ENCODE measurements at regions not wholly inside any gene's neighbourhood (a gene's known extent, or its start where the extent isn't known, plus 50 kb on each side); places are given as distances from the start of the nearest gene placed in this dataset.

DNA sequence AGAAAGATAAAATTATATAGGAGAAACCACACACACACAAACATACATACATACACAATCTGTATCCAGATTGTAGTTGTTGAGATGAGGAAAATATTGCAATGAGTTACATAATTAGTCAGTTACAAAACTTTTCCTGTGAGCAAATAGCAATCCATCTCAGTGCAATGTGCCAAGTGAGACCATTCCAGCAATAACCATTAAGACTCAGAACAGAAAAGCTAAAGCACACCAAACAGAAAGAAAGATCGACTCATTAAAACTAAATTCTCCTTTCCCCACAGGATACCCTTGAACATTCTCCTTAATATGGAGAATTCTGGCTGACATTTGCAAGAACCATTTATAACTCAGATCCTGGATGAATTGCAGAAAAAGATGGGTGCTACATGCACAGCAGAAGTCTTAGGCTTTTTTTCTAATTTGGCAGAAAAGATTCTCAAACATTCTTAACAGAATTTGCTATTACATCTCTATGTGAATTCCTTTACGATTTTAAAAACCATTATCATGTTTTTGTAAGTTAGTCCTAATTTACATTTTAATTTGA is 1341.2 kb upstream of the SPRY2 start:
- Histone ChIP-seq H3K9me3 (replicated peaks; ENCODE audit: low read length) (peaks cover 10% of the 10 kb centered on the region), H3K4me2 (ENCODE audit: low read length) (no peak overlapping the region), H3K4me1 (ENCODE audit: control insufficient read depth, insufficient read depth, low read length) (no peaks in the 10 kb centered on the region), H3K9ac (ENCODE audit: low read depth, low read length) (no peak overlapping the region), H3K27me3 (ENCODE audit: control insufficient read depth, insufficient read depth, low read length) (no peaks in the 10 kb centered on the region), H3K4me3 (ENCODE audit: low read length) (no peak overlapping the region), H3K36me3 (ENCODE audit: insufficient read depth, low read length) (no peaks in the 10 kb centered on the region)

DNA sequence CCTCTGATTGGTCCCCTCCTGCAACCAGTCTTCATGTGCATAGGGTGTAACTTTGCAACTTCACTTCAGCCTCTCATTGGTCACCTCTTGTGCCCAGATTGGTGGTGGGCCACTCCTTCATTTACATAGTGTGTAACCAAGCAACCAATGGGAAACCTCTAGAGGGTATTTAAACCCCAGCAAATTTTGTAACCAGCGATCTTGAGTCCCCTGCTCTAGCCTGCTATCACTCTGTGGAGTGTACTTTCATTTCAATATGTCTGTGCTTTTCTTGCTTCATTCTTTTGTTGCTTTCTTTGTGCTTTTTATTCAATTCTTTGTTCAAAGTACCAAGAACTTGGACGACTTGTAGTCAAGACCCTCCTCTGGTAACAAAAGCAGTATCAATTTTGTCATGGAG is 1336.9 kb upstream of the SPRY2 start:
- no peaks in the 10 kb centered on the region for H3K36me3 ChIP-seq (ENCODE audit: insufficient read depth, low read length)
- H3K9ac ChIP-seq (ENCODE audit: low read depth, low read length), result no peak overlapping the region
- H3K27me3 ChIP-seq (ENCODE audit: control insufficient read depth, insufficient read depth, low read length), result no peaks in the 10 kb centered on the region
- H3K9me3 ChIP-seq (replicated peaks; ENCODE audit: low read length), result peaks cover 3% of the 10 kb centered on the region
- H3K4me2 ChIP-seq (ENCODE audit: low read length), result no peak overlapping the region
- no peaks in the 10 kb centered on the region for H3K4me1 ChIP-seq (ENCODE audit: control insufficient read depth, insufficient read depth, low read length)
- H3K4me3 ChIP-seq (ENCODE audit: low read length), result no peak overlapping the region

GRCh38 chr13:81676008-81676407 is 1335.1 kb upstream of the SPRY2 start:
- Histone ChIP-seq H3K9me3 (replicated peaks; ENCODE audit: low read length) (peaks cover 3% of the 10 kb centered on the region), H3K27me3 (ENCODE audit: control insufficient read depth, insufficient read depth, low read length) (no peaks in the 10 kb centered on the region), H3K4me1 (ENCODE audit: control insufficient read depth, insufficient read depth, low read length) (no peaks in the 10 kb centered on the region), H3K4me2 (ENCODE audit: low read length) (no peak overlapping the region), H3K4me3 (ENCODE audit: low read length) (no peak overlapping the region), H3K36me3 (ENCODE audit: insufficient read depth, low read length) (no peaks in the 10 kb centered on the region), H3K9ac (ENCODE audit: low read depth, low read length) (no peak overlapping the region)

GRCh38 chr13:81671064-81671463 is 1330.1 kb upstream of the SPRY2 start:
- Histone ChIP-seq H3K4me3 (ENCODE audit: low read length) (no peak overlapping the region), H3K4me1 (ENCODE audit: control insufficient read depth, insufficient read depth, low read length) (no peaks in the 10 kb centered on the region), H3K27me3 (ENCODE audit: control insufficient read depth, insufficient read depth, low read length) (no peaks in the 10 kb centered on the region), H3K9me3 (replicated peaks; ENCODE audit: low read length) (no peaks in the 10 kb centered on the region), H3K36me3 (ENCODE audit: insufficient read depth, low read length) (no peaks in the 10 kb centered on the region), H3K4me2 (ENCODE audit: low read length) (no peak overlapping the region), H3K9ac (ENCODE audit: low read depth, low read length) (no peak overlapping the region)

DNA sequence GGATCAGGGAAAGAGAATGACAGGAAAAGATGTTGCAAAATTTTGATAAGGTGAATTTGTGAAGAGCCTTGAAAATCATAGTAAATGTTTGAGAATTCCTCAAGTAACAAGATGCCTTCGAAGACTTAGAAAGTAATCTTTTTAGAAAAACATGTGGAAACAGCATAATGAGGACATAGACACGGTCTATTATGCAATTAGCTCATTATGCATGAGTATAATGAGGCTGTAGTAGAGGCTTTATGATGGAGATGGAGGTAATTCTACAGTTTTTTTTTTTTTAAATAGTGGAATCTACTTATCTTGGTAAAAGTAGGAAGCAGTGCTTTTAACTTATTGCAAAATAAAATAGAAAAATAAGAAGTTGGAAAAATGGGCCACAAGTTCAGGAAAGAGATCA is 1329.1 kb upstream of the SPRY2 start:
- no peaks in the 10 kb centered on the region for H3K36me3 ChIP-seq (ENCODE audit: insufficient read depth, low read length)
- H3K9me3 ChIP-seq (replicated peaks; ENCODE audit: low read length), result no peaks in the 10 kb centered on the region
- H3K4me3 ChIP-seq (ENCODE audit: low read length), result no peak overlapping the region
- no peak overlapping the region for H3K4me2 ChIP-seq (ENCODE audit: low read length)
- no peak overlapping the region for H3K9ac ChIP-seq (ENCODE audit: low read depth, low read length)
- H3K4me1 ChIP-seq (ENCODE audit: control insufficient read depth, insufficient read depth, low read length), result no peaks in the 10 kb centered on the region
- no peaks in the 10 kb centered on the region for H3K27me3 ChIP-seq (ENCODE audit: control insufficient read depth, insufficient read depth, low read length)

DNA sequence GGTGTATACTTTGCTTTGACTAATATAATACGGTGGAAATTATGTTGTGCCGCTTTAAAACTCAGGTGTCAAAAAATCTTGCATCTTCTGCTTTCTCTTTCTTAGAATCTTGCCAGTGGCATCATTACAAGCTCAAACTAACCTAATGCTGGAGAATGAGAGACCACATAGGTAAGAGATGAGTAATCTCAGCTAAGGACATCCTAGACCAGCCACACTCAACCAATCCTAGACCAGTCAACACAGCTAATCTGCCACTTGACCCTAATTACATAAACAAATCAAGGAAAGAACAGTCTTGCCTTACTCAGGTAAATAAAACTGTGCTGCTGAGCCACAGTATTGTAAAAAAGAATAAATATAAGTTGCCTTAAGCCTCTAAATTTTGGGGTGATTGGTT is 1323.9 kb upstream of the SPRY2 start:
- no peaks in the 10 kb centered on the region for H3K4me1 ChIP-seq (ENCODE audit: control insufficient read depth, insufficient read depth, low read length)
- H3K4me3 ChIP-seq (ENCODE audit: low read length), result no peak overlapping the region
- H3K9ac ChIP-seq (ENCODE audit: low read depth, low read length), result no peak overlapping the region
- H3K4me2 ChIP-seq (ENCODE audit: low read length), result no peak overlapping the region
- H3K36me3 ChIP-seq (ENCODE audit: insufficient read depth, low read length), result no peaks in the 10 kb centered on the region
- no peaks in the 10 kb centered on the region for H3K9me3 ChIP-seq (replicated peaks; ENCODE audit: low read length)
- no peaks in the 10 kb centered on the region for H3K27me3 ChIP-seq (ENCODE audit: control insufficient read depth, insufficient read depth, low read length)

- Histone ChIP-seq H3K4me3 (ENCODE audit: low read length) (no peak overlapping the region), H3K27me3 (ENCODE audit: control insufficient read depth, insufficient read depth, low read length) (no peaks in the 10 kb centered on the region), H3K4me2 (ENCODE audit: low read length) (no peak overlapping the region), H3K9ac (ENCODE audit: low read depth, low read length) (no peak overlapping the region), H3K9me3 (replicated peaks; ENCODE audit: low read length) (no peaks in the 10 kb centered on the region), H3K4me1 (ENCODE audit: control insufficient read depth, insufficient read depth, low read length) (no peaks in the 10 kb centered on the region), H3K36me3 (ENCODE audit: insufficient read depth, low read length) (no peaks in the 10 kb centered on the region)
These were observed 1319.1 kb upstream of the SPRY2 start for GRCh38 chr13:81659984-81660383.

- Histone ChIP-seq H3K36me3 (ENCODE audit: insufficient read depth, low read length) (no peaks in the 10 kb centered on the region), H3K9ac (ENCODE audit: low read depth, low read length) (no peak overlapping the region), H3K27me3 (ENCODE audit: control insufficient read depth, insufficient read depth, low read length) (no peaks in the 10 kb centered on the region), H3K4me1 (ENCODE audit: control insufficient read depth, insufficient read depth, low read length) (no peaks in the 10 kb centered on the region), H3K4me3 (ENCODE audit: low read length) (no peak overlapping the region), H3K9me3 (replicated peaks; ENCODE audit: low read length) (no peaks in the 10 kb centered on the region), H3K4me2 (ENCODE audit: low read length) (no peak overlapping the region)
These were observed 1317.9 kb upstream of the SPRY2 start for GRCh38 chr13:81658598-81659370.

DNA sequence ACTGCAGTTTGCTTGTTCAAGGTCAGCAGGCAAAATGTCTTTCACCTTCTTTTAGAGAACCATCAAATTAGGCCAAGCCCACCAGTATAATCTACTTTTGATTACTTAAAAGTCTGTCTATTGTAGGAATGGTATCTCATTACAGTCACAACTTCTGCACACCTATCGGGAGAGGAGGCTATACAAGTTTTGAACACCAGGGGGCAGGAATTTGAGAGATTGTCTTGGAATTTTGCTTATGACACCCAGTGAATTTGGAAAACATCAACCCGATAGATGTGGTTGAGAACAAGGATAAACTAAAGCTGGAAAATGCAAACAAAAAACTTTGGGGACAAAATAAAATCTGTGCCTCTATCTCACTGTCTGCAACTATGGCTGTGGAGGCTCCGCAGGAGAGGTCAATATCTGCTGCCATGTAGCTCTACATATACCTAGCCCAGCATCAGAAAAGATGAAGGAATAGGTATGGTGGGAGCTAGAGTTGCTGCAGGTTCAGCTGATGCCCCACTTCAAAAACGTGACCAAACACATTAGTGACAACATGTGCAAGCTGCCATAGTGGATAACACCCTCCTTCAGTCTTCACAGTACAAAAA is 1299.2 kb upstream of the SPRY2 start:
- Histone ChIP-seq H3K9ac (ENCODE audit: low read depth, low read length) (no peak overlapping the region), H3K4me2 (ENCODE audit: low read length) (no peak overlapping the region), H3K27me3 (ENCODE audit: control insufficient read depth, insufficient read depth, low read length) (no peaks in the 10 kb centered on the region), H3K4me3 (ENCODE audit: low read length) (no peak overlapping the region), H3K9me3 (replicated peaks; ENCODE audit: low read length) (peaks cover 3% of the 10 kb centered on the region), H3K36me3 (ENCODE audit: insufficient read depth, low read length) (no peaks in the 10 kb centered on the region), H3K4me1 (ENCODE audit: control insufficient read depth, insufficient read depth, low read length) (no peaks in the 10 kb centered on the region)

GRCh38 chr13:81637457-81637856 is 1296.5 kb upstream of the SPRY2 start:
- no peak overlapping the region for H3K9ac ChIP-seq (ENCODE audit: low read depth, low read length)
- no peaks in the 10 kb centered on the region for H3K27me3 ChIP-seq (ENCODE audit: control insufficient read depth, insufficient read depth, low read length)
- H3K4me3 ChIP-seq (ENCODE audit: low read length), result no peak overlapping the region
- no peaks in the 10 kb centered on the region for H3K36me3 ChIP-seq (ENCODE audit: insufficient read depth, low read length)
- peaks cover 7% of the 10 kb centered on the region for H3K9me3 ChIP-seq (replicated peaks; ENCODE audit: low read length)
- no peaks in the 10 kb centered on the region for H3K4me1 ChIP-seq (ENCODE audit: control insufficient read depth, insufficient read depth, low read length)
- H3K4me2 ChIP-seq (ENCODE audit: low read length), result no peak overlapping the region

DNA sequence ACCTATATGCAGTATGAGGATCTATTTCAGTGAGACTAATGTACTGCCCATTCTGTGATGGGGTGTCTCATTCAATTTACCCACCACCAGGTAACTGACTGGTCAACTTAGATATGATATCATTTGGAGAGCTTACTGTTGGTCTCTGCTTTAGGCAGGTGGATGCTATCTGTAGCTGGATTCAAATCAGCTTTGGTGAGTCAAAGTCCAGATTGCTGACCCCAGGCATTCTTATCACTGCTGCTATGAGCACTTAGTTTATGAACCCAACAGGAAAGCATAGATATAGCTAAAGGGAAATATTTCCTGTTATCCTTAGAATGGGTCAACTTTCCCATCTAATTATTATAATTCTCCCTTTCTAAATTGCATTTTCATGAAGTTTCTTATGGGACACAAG is 1295.2 kb upstream of the SPRY2 start:
- Histone ChIP-seq H3K9me3 (replicated peaks; ENCODE audit: low read length) (peaks cover 7% of the 10 kb centered on the region), H3K4me1 (ENCODE audit: control insufficient read depth, insufficient read depth, low read length) (no peaks in the 10 kb centered on the region), H3K4me3 (ENCODE audit: low read length) (no peak overlapping the region), H3K4me2 (ENCODE audit: low read length) (no peak overlapping the region), H3K27me3 (ENCODE audit: control insufficient read depth, insufficient read depth, low read length) (no peaks in the 10 kb centered on the region), H3K36me3 (ENCODE audit: insufficient read depth, low read length) (no peaks in the 10 kb centered on the region), H3K9ac (ENCODE audit: low read depth, low read length) (no peak overlapping the region)

- no peak overlapping the region for H3K4me2 ChIP-seq (ENCODE audit: low read length)
- H3K4me3 ChIP-seq (ENCODE audit: low read length), result no peak overlapping the region
- H3K4me1 ChIP-seq (ENCODE audit: control insufficient read depth, insufficient read depth, low read length), result no peaks in the 10 kb centered on the region
- peaks cover 4% of the 10 kb centered on the region for H3K9me3 ChIP-seq (replicated peaks; ENCODE audit: low read length)
- H3K36me3 ChIP-seq (ENCODE audit: insufficient read depth, low read length), result no peaks in the 10 kb centered on the region
- H3K27me3 ChIP-seq (ENCODE audit: control insufficient read depth, insufficient read depth, low read length), result no peaks in the 10 kb centered on the region
- no peak overlapping the region for H3K9ac ChIP-seq (ENCODE audit: low read depth, low read length)
These were observed 1274.1 kb upstream of the SPRY2 start for GRCh38 chr13:81615031-81615430.

All from skeletal muscle satellite cell (primary cell).